Myocyte (in vitro differentiated cells): ENCODE measurements at regions not wholly inside any gene's neighbourhood (a gene's known extent, or its start where the extent isn't known, plus 50 kb on each side); places are given as distances from the start of the nearest gene placed in this dataset.
A peak's percentile ranks its signal among the peaks of the same experiment; 100 is the strongest.

ENCODE experiments used
- DNase-seq: peaks from one replicate; pipeline ENCODE4 v3.0.0-alpha.2; 2012; ENCODE audit warnings: low read depth

- no peak for DNase-seq
Measured at GRCh38 chr5:76030343-76030742, 52.8 kb upstream of the SV2C start.

GRCh38 chr5:76029739-76030138, 53.4 kb upstream of the SV2C start:
- DNase-seq, result no peak

GRCh38 chr5:76025790-76026189, 57.4 kb upstream of the SV2C start:
- DNase-seq, result no peak

GRCh38 chr5:76025069-76025468, 58.1 kb upstream of the SV2C start:
- DNase-seq, result no peak

GRCh38 chr5:76022611-76023010, 60.6 kb upstream of the SV2C start:
- DNase-seq, result no peak

GRCh38 chr5:76021936-76022584, 61.1 kb upstream of the SV2C start:
- no peak for DNase-seq

- no peak for DNase-seq
Measured at GRCh38 chr5:76016258-76016657, 66.9 kb upstream of the SV2C start.

GRCh38 chr5:76014005-76014404, 69.2 kb upstream of the SV2C start:
- DNase-seq, result no peak

- no peak for DNase-seq
Measured at GRCh38 chr5:76007904-76008303, 75.3 kb upstream of the SV2C start.

GRCh38 chr5:76000582-76000981, 82.6 kb upstream of the SV2C start:
- no peak for DNase-seq

GRCh38 chr5:75993643-75994520, 89.3 kb upstream of the SV2C start:
- no peak for DNase-seq

- no peak for DNase-seq
Measured at GRCh38 chr5:75993183-75993582, 90.0 kb upstream of the SV2C start.

GRCh38 chr5:75992753-75993152, 90.4 kb upstream of the SV2C start:
- DNase-seq, result no peak

GRCh38 chr5:75985077-75985476, 98.1 kb upstream of the SV2C start:
- DNase-seq, result no peak

GRCh38 chr5:75975496-75975895, 107.7 kb upstream of the SV2C start:
- no peak for DNase-seq

- no peak for DNase-seq
Measured at GRCh38 chr5:75965292-75965691, 117.9 kb upstream of the SV2C start.

GRCh38 chr5:75964008-75964407, 119.2 kb upstream of the SV2C start:
- DNase-seq, result no peak

- no peak for DNase-seq
Measured at GRCh38 chr5:75963554-75963953, 119.6 kb upstream of the SV2C start.

- DNase-seq, result peak; percentile 16
Measured at GRCh38 chr5:75961818-75962217, 121.4 kb upstream of the SV2C start.

- DNase-seq, result no peak
Measured at GRCh38 chr5:75960129-75960528, 123.1 kb upstream of the SV2C start.

GRCh38 chr5:75952963-75953362, 130.2 kb upstream of the SV2C start:
- no peak for DNase-seq

- DNase-seq, result no peak
Measured at GRCh38 chr5:75952291-75952690, 130.9 kb upstream of the SV2C start.

GRCh38 chr5:75951716-75952115, 131.5 kb upstream of the SV2C start:
- DNase-seq, result no peak
